HepG2 (cell line): ENCODE measurements at regions not wholly inside any gene's neighbourhood (a gene's known extent, or its start where the extent isn't known, plus 50 kb on each side); places are given as distances from the start of the nearest gene placed in this dataset.

Experiments used
- ATAC-seq: fragments of 200-7000 bp; cut with Tn5 transposase; 3 replicates; pipeline ENCODE4 v1.9.1; 2020; ENCODE audit warnings: mild to moderate bottlenecking, moderate library complexity
- BruUV-seq: library from RNA; stranded (reverse); fragments of 400-500 nt; replicated peaks from 2 replicates; lab custom pipeline; 2021; lab: Mats Ljungman, UMichigan
- CTCF ChIA-PET: fragments of 300-600 bp; formaldehyde crosslinking; extraction: SDS; loops from one replicate; lab custom pipeline; 2021; ENCODE audit warnings: low total read pairs, inconsistent platforms, low intra/inter-chr PET ratio; lab: Yijun Ruan, JAX
- POLR2A ChIA-PET: fragments of 350-600 bp; sonication (Branson Sonifier 250); formaldehyde crosslinking; loops from one replicate; lab custom pipeline; 2020; ENCODE audit warnings: antibody characterized with exemption, inconsistent platforms; lab: Yijun Ruan, JAX
- DNase-seq: peaks from one replicate; pipeline ENCODE4 v3.0.0-alpha.2; 2015; ENCODE audit warnings: low spot score
- FAIRE-seq: peaks from 3 replicates; lab custom pipeline; 2011; peaks lifted over from hg19 to GRCh38; lab: Jason Lieb, UNC
- H2AFZ ChIP-seq: one replicate; pipeline ENCODE4 v1.6.1; 2011; ENCODE audit warnings: low read length, inconsistent platforms
- H3K27ac ChIP-seq: fragments of 300-600 bp; 3 replicates; pipeline ENCODE4 v1.8.0; 2011; ENCODE audit warnings: mixed run types, mild to moderate bottlenecking, mixed read lengths, low read length, inconsistent platforms; ENCODE audit not compliant: insufficient read depth; ENCODE audit errors: extremely low read length
- H3K27me3 ChIP-seq, 2 experiments: fragments of 200-600 bp in 1 of 2; 2 replicates in 1 of 2; 3 replicates in 1 of 2; pipeline versions ENCODE4 v1.6.0 to v1.8.0; 2011; ENCODE audit warnings: low read length in 2 of 2, mild to moderate bottlenecking in 2 of 2, moderate library complexity in 2 of 2, inconsistent platforms in 1 of 2; ENCODE audit not compliant: insufficient read depth in 2 of 2, control insufficient read depth in 1 of 2
- H3K36me3 ChIP-seq, 2 experiments: fragments of 200-600 bp in 1 of 2; replicated peaks in 1 of 2; 2 replicates in 1 of 2; 3 replicates in 1 of 2; pipeline versions ENCODE4 v1.5.1 to v1.8.0; 2011; ENCODE audit warnings: low read length in 2 of 2, inconsistent platforms in 1 of 2; ENCODE audit not compliant: insufficient read depth in 2 of 2, control insufficient read depth in 1 of 2
- H3K4me1 ChIP-seq: 2 replicates; pipeline ENCODE4 v1.5.1; 2012; ENCODE audit warnings: low read length, inconsistent platforms; ENCODE audit not compliant: insufficient read depth
- H3K4me2 ChIP-seq: 2 replicates; pipeline ENCODE4 v1.6.0; 2011; ENCODE audit warnings: low read depth, low read length, inconsistent platforms
- H3K4me3 ChIP-seq, 3 experiments: fragments of 200-600 bp in 1 of 3; sonication (generic), shearing (Covaris generic) in 1 of 3; replicated peaks in 1 of 3; 2 replicates each; pipeline ENCODE4 v1.5.1; 2011 to 2016; ENCODE audit warnings: low read length in 3 of 3, inconsistent platforms in 2 of 3, low read depth in 2 of 3, mild to moderate bottlenecking in 2 of 3, control low read depth in 1 of 3, mixed read lengths in 1 of 3; ENCODE audit not compliant: insufficient read depth in 1 of 3
- H3K79me2 ChIP-seq: one replicate; pipeline ENCODE4 v1.6.1; 2011; ENCODE audit warnings: low read length, inconsistent platforms; ENCODE audit not compliant: insufficient read depth
- H3K9ac ChIP-seq: 2 replicates; pipeline ENCODE4 v1.6.0; 2011; ENCODE audit warnings: mild to moderate bottlenecking, low read depth, low read length, inconsistent platforms; ENCODE audit not compliant: insufficient read depth
- H3K9me3 ChIP-seq: 2 replicates; pipeline ENCODE4 v1.5.1; 2012; ENCODE audit warnings: mild to moderate bottlenecking, low read length
- H4K20me1 ChIP-seq: 2 replicates; pipeline ENCODE4 v1.6.0; 2011; ENCODE audit warnings: inconsistent platforms, mild to moderate bottlenecking, low read length, moderate library complexity; ENCODE audit not compliant: insufficient read depth
- DNMT3B ChIP-seq: conservative IDR thresholded peaks from 2 replicates; pipeline ENCODE4 v1.6.1; 2016; ENCODE audit warnings: missing biosample characterization, control low read depth
- GZF1 ChIP-seq: sonication (generic); formaldehyde crosslinking; IDR thresholded peaks from 2 replicates; pipeline ENCODE4 v1.5.1; 2020; ENCODE audit warnings: mild to moderate bottlenecking, missing genetic modification reagents
- HNRNPH1 ChIP-seq: fragments of 200-400 bp; formaldehyde crosslinking; optimal IDR thresholded peaks from 2 replicates; pipeline ENCODE3; 2017; ENCODE audit warnings: mild to moderate bottlenecking, low read depth, low read length
- KLF15 ChIP-seq: sonication (generic); formaldehyde crosslinking; IDR thresholded peaks from 2 replicates; pipeline ENCODE4 v1.8.1; 2023; ENCODE audit warnings: borderline replicate concordance, mild to moderate bottlenecking, inconsistent platforms, missing genetic modification reagents, mixed read lengths
- MLLT10 ChIP-seq: sonication (generic); formaldehyde crosslinking; IDR thresholded peaks from 2 replicates; pipeline ENCODE4 v1.4.0; 2020; ENCODE audit warnings: missing genetic modification reagents
- POLR2A ChIP-seq, 2 experiments: IDR thresholded peaks; 2 replicates each; pipeline ENCODE4 v1.6.1; 2011; ENCODE audit warnings: low read depth in 2 of 2, low read length in 2 of 2, mild to moderate bottlenecking in 1 of 2, moderate library complexity in 1 of 2; ENCODE audit not compliant: insufficient read depth in 1 of 2
- PRPF4 ChIP-seq: fragments of 200-400 bp; formaldehyde crosslinking; IDR thresholded peaks from 2 replicates; pipeline ENCODE4 v1.6.1; 2016; ENCODE audit warnings: low read length, low read depth; ENCODE audit not compliant: poor library complexity, severe bottlenecking
- ZBTB21 ChIP-seq: sonication (generic); formaldehyde crosslinking; IDR thresholded peaks from 2 replicates; pipeline ENCODE4 v1.4.0; 2020; ENCODE audit warnings: missing genetic modification reagents
- ZNF446 ChIP-seq: sonication (generic); formaldehyde crosslinking; IDR thresholded peaks from 2 replicates; pipeline ENCODE4 v1.5.0; 2020; ENCODE audit warnings: mild to moderate bottlenecking, missing genetic modification reagents
- WGBS: methylation state at CpG from one replicate; pipeline ENCODE4 v1.1.6; 2017; ENCODE audit warnings: low lambda C conversion rate; 5-methylcytosine and 5-hydroxymethylcytosine counted together
- in situ Hi-C: cut with HindIII; loops from 2 replicates; pipeline ENCODE4 v1.10.0; 2017; ENCODE audit warnings: low pct_unique_long_range_greater_than_20kb; ENCODE audit not compliant: extremely low pct_ligation_motif_present
- intact Hi-C: fragments of 100-400 bp; cut with micrococcal nuclease; formaldehyde crosslinking; loops from one replicate; pipeline ENCODE4 v1.10.0; 2022; ENCODE audit not compliant: unreplicated experiment
- TF ChIP-seq, protein P1 (sequence below): sonication (generic); formaldehyde crosslinking; IDR thresholded peaks from 2 replicates; pipeline ENCODE4 v1.8.1; 2023; ENCODE audit warnings: mild to moderate bottlenecking, inconsistent platforms, moderate library complexity, missing genetic modification reagents, borderline replicate concordance
- TF ChIP-seq, protein P2 (sequence below): sonication (generic); formaldehyde crosslinking; IDR thresholded peaks from 2 replicates; pipeline ENCODE4 v1.4.0; 2020; ENCODE audit warnings: missing genetic modification reagents, mild to moderate bottlenecking, borderline replicate concordance
- TF ChIP-seq, protein P3 (sequence below): sonication (generic); formaldehyde crosslinking; conservative IDR thresholded peaks from 2 replicates; pipeline ENCODE4 v1.4.0; 2020; ENCODE audit warnings: missing genetic modification reagents
- TF ChIP-seq, protein P4 (sequence below): sonication (generic); formaldehyde crosslinking; IDR thresholded peaks from 2 replicates; pipeline ENCODE4 v1.8.0; 2022; ENCODE audit warnings: low read depth, missing genetic modification reagents
- TF ChIP-seq, protein P5 (sequence below): sonication (generic); formaldehyde crosslinking; IDR thresholded peaks from 2 replicates; pipeline ENCODE4 v1.4.0; 2020; ENCODE audit warnings: mild to moderate bottlenecking, missing genetic modification reagents
- TF ChIP-seq, protein P6 (sequence below): sonication (generic); formaldehyde crosslinking; IDR thresholded peaks from 2 replicates; pipeline ENCODE4 v1.8.0; 2022; ENCODE audit warnings: mild to moderate bottlenecking, missing genetic modification reagents, moderate library complexity

DNA sequence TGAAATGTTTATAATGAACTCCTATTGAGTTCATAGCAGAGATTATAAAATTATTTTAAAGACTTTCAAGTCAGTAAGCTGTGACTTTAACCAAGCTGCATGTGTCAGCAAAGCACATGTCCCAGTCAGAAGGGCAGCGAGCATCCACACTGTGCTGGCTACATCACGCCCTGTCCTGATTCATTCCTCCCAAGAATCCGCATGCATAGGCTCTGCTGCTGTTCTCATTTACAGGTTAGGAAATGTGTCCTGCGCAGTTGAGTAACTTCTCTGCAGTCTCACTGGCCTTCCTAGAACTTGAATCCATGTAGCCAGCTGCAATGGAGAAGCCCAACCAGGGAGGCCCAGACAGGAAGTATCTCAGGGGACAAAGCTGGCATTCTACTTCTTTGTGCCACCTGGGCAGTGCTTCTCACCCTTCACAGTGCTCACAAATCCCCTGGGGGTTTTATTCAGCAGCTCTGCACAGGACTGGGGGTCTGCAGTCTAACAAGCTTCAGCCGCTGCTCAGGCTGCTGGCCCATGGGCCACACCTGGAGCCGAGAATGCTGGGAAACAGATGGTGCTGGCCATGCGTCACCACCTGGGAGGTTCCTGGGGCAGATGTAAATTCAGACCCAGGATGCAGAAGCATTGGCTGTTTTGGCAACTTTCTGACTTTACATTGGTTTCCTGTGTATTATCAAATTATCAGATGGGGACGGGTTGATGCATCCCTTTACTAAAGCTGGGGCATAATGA lies 192.8 kb upstream of the GDF10 start:
- FAIRE-seq = no peak
- no peaks in the 10 kb centered on the region for H3K36me3 ChIP-seq
- H3K9ac ChIP-seq = no peak overlapping the region
- no peak for DNase-seq
- no peak for ATAC-seq
- POLR2A ChIA-PET = no interaction called here
- H3K27me3 ChIP-seq = peaks cover 0 to 6% of the 10 kb centered on the region in 2 experiments; a peak in 2 of 5 replicates
- 41% methylated on average over 4 of the region's 8 CpGs for WGBS
- TF ChIP-seq, protein P1, sequence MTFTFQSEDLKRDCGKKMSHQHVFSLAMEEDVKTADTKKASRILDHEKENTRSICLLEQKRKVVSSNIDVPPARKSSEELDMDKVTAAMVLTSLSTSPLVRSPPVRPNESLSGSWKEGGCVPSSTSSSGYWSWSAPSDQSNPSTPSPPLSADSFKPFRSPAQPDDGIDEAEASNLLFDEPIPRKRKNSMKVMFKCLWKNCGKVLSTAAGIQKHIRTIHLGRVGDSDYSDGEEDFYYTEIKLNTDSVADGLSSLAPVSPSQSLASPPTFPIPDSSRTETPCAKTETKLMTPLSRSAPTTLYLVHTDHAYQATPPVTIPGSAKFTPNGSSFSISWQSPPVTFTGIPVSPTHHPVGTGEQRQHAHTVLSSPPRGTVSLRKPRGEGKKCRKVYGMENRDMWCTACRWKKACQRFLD (CRISPR knock-in tag) = no peak
- no peak for TF ChIP-seq KLF15 (CRISPR knock-in tag)
- TF ChIP-seq HNRNPH1 = no peak
- TF ChIP-seq, protein P2, sequence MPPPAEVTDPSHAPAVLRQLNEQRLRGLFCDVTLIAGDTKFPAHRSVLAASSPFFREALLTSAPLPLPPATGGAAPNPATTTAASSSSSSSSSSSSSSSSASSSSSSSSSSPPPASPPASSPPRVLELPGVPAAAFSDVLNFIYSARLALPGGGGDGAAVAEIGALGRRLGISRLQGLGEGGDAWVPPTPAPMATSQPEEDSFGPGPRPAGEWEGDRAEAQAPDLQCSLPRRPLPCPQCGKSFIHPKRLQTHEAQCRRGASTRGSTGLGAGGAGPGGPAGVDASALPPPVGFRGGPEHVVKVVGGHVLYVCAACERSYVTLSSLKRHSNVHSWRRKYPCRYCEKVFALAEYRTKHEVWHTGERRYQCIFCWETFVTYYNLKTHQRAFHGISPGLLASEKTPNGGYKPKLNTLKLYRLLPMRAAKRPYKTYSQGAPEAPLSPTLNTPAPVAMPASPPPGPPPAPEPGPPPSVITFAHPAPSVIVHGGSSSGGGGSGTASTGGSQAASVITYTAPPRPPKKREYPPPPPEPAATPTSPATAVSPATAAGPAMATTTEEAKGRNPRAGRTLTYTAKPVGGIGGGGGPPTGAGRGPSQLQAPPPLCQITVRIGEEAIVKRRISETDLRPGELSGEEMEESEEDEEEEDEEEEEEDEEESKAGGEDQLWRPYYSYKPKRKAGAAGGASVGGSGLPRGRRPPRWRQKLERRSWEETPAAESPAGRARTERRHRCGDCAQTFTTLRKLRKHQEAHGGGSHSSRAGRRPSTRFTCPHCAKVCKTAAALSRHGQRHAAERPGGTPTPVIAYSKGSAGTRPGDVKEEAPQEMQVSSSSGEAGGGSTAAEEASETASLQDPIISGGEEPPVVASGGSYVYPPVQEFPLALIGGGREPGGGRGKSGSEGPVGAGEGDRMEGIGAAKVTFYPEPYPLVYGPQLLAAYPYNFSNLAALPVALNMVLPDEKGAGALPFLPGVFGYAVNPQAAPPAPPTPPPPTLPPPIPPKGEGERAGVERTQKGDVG (CRISPR knock-in tag) = no peak
- TF ChIP-seq, protein P3, sequence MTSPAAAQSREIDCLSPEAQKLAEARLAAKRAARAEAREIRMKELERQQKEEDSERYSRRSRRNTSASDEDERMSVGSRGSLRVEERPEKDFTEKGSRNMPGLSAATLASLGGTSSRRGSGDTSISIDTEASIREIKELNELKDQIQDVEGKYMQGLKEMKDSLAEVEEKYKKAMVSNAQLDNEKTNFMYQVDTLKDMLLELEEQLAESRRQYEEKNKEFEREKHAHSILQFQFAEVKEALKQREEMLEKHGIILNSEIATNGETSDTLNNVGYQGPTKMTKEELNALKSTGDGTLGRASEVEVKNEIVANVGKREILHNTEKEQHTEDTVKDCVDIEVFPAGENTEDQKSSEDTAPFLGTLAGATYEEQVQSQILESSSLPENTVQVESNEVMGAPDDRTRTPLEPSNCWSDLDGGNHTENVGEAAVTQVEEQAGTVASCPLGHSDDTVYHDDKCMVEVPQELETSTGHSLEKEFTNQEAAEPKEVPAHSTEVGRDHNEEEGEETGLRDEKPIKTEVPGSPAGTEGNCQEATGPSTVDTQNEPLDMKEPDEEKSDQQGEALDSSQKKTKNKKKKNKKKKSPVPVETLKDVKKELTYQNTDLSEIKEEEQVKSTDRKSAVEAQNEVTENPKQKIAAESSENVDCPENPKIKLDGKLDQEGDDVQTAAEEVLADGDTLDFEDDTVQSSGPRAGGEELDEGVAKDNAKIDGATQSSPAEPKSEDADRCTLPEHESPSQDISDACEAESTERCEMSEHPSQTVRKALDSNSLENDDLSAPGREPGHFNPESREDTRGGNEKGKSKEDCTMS = no peak
- no peak for TF ChIP-seq GZF1 (CRISPR knock-in tag)
- TF ChIP-seq, protein P4, sequence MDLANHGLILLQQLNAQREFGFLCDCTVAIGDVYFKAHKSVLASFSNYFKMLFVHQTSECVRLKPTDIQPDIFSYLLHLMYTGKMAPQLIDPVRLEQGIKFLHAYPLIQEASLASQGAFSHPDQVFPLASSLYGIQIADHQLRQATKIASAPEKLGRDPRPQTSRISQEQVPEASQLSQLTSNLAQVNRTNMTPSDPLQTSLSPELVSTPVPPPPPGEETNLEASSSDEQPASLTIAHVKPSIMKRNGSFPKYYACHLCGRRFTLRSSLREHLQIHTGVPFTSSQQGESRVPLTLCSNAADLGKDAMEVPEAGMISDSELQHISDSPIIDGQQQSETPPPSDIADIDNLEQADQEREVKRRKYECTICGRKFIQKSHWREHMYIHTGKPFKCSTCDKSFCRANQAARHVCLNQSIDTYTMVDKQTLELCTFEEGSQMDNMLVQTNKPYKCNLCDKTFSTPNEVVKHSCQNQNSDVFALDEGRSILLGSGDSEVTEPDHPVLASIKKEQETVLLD (CRISPR knock-in tag) = no peak
- TF ChIP-seq POLR2A (IDR thresholded peaks at IDR 0.05; ENCODE audit: insufficient read depth in 1 of 2, low read depth in 2 of 2, low read length in 2 of 2) = no peak
- TF ChIP-seq PRPF4 = no peak
- TF ChIP-seq, protein P5, sequence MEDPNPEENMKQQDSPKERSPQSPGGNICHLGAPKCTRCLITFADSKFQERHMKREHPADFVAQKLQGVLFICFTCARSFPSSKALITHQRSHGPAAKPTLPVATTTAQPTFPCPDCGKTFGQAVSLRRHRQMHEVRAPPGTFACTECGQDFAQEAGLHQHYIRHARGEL (CRISPR knock-in tag) = no peak
- no peak for TF ChIP-seq DNMT3B
- no peak for TF ChIP-seq ZBTB21 (CRISPR knock-in tag)
- no peak for TF ChIP-seq MLLT10 (CRISPR knock-in tag)
- no peak for TF ChIP-seq ZNF446
- TF ChIP-seq, protein P6, sequence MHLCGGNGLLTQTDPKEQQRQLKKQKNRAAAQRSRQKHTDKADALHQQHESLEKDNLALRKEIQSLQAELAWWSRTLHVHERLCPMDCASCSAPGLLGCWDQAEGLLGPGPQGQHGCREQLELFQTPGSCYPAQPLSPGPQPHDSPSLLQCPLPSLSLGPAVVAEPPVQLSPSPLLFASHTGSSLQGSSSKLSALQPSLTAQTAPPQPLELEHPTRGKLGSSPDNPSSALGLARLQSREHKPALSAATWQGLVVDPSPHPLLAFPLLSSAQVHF (CRISPR knock-in tag) = no peak
- TF ChIP-seq, all 625 proteins: peak for 0
- intact Hi-C loops = no loop called here
- H4K20me1 ChIP-seq = no peaks in the 10 kb centered on the region
- in situ Hi-C loops = no loop called here
- CTCF ChIA-PET = no interaction called here
- no peaks in the 10 kb centered on the region for H3K79me2 ChIP-seq
- H3K4me1 ChIP-seq = no peaks in the 10 kb centered on the region
- H3K4me3 ChIP-seq = no peak overlapping the region
- H3K27ac ChIP-seq = no peak overlapping the region
- no peaks in the 10 kb centered on the region for H3K9me3 ChIP-seq
- no TSS peak for BruUV-seq
- H2AFZ ChIP-seq = no peak overlapping the region
- H3K4me2 ChIP-seq = no peak overlapping the region
